GM12874 (cell line): ENCODE measurements at regions not wholly inside any gene's neighbourhood (a gene's known extent, or its start where the extent isn't known, plus 50 kb on each side); places are given as distances from the start of the nearest gene placed in this dataset.

Experiments used
- CTCF ChIP-seq: IDR thresholded peaks from 2 replicates; pipeline ENCODE4 v1.5.1; 2011; ENCODE audit warnings: low read depth, mild to moderate bottlenecking, control low read depth, low read length, moderate library complexity; ENCODE audit not compliant: insufficient read depth

- no peak for TF ChIP-seq CTCF
These were observed 1124.6 kb upstream of the MAP3K7 start for GRCh38 chr6:91711518-91711917.

GRCh38 chr6:91710342-91710741, 1123.5 kb upstream of the MAP3K7 start:
- no peak for TF ChIP-seq CTCF

GRCh38 chr6:91708534-91708933, 1121.7 kb upstream of the MAP3K7 start:
- TF ChIP-seq CTCF = no peak

GRCh38 chr6:91705646-91706045, 1118.8 kb upstream of the MAP3K7 start:
- TF ChIP-seq CTCF = no peak

GRCh38 chr6:91704531-91704930, 1117.7 kb upstream of the MAP3K7 start:
- TF ChIP-seq CTCF = no peak

- TF ChIP-seq CTCF = no peak
These were observed 1110.3 kb upstream of the MAP3K7 start for GRCh38 chr6:91697010-91697695.

- TF ChIP-seq CTCF = no peak
These were observed 1108.3 kb upstream of the MAP3K7 start for GRCh38 chr6:91695221-91695620.
